CD8-positive, alpha-beta memory T cell (primary cell): ENCODE measurements at regions not wholly inside any gene's neighbourhood (a gene's known extent, or its start where the extent isn't known, plus 50 kb on each side); places are given as distances from the start of the nearest gene placed in this dataset.
"Not testable (repeated sequence)": the region's sequence is repeated elsewhere in the genome, so short reads cannot be mapped to it uniquely, and the experiment has no call there.

Experiments used
- CTCF ChIA-PET: fragments of 350-600 bp; sonication (Branson Sonifier 250); formaldehyde crosslinking; loops from one replicate; lab custom pipeline; 2021; ENCODE audit warnings: antibody characterized with exemption; lab: Charles Lee
- POLR2A ChIA-PET: fragments of 350-600 bp; sonication (Branson Sonifier 250); formaldehyde crosslinking; loops from one replicate; lab custom pipeline; 2021; ENCODE audit warnings: antibody characterized with exemption; lab: Charles Lee
- DNase-seq, 5 donors: peaks; one replicate each; pipeline versions ENCODE4 v3.0.0 to v3.0.0-alpha.2; 2020 to 2022; ENCODE audit warnings: mixed read lengths in 1 of 5
- H3K27ac ChIP-seq: one replicate; pipeline ENCODE4 v1.7.0; 2013; ENCODE audit warnings: low read depth, mild to moderate bottlenecking, low read length, moderate library complexity
- H3K27me3 ChIP-seq: 2 replicates; pipeline ENCODE4 v1.7.0; 2013; ENCODE audit warnings: low read length, mild to moderate bottlenecking; ENCODE audit not compliant: insufficient read depth, poor library complexity, severe bottlenecking
- H3K36me3 ChIP-seq: 2 replicates; pipeline ENCODE4 v1.7.0; 2013; ENCODE audit warnings: mild to moderate bottlenecking, low read length, moderate library complexity; ENCODE audit not compliant: insufficient read depth
- H3K4me1 ChIP-seq: 2 replicates; pipeline ENCODE4 v1.7.0; 2013; ENCODE audit warnings: mild to moderate bottlenecking, low read length, moderate library complexity; ENCODE audit not compliant: insufficient read depth
- H3K4me3 ChIP-seq: 2 replicates; pipeline ENCODE4 v1.7.0; 2013; ENCODE audit warnings: mild to moderate bottlenecking, low read length
- H3K9me3 ChIP-seq: 2 replicates; pipeline ENCODE4 v1.7.0; 2013; ENCODE audit warnings: mild to moderate bottlenecking, low read length
- H3K27ac Mint-ChIP-seq, 8 donors: one replicate each; pipeline ENCODE4 v1.8.0; 2020 to 2021; ENCODE audit warnings: mixed read lengths in 8 of 8, mild to moderate bottlenecking in 6 of 8, inconsistent platforms in 3 of 8, moderate library complexity in 3 of 8
- H3K27me3 Mint-ChIP-seq, 2 donors: one replicate each; pipeline ENCODE4 v1.8.0; 2020 to 2021; ENCODE audit warnings: mixed read lengths in 2 of 2, mild to moderate bottlenecking in 1 of 2, moderate library complexity in 1 of 2
- H3K36me3 Mint-ChIP-seq, 3 donors: one replicate each; pipeline ENCODE4 v1.8.0; 2020 to 2021; ENCODE audit warnings: mixed read lengths in 3 of 3, inconsistent platforms in 1 of 3, mild to moderate bottlenecking in 1 of 3
- H3K4me1 Mint-ChIP-seq, 3 donors: one replicate each; pipeline ENCODE4 v1.8.0; 2020 to 2021; ENCODE audit warnings: mixed read lengths in 3 of 3, inconsistent platforms in 1 of 3, mild to moderate bottlenecking in 1 of 3
- H3K4me3 Mint-ChIP-seq, 7 donors: one replicate each; pipeline ENCODE4 v1.8.0; 2020 to 2021; ENCODE audit warnings: mixed read lengths in 7 of 7, mild to moderate bottlenecking in 6 of 7, moderate library complexity in 4 of 7, inconsistent platforms in 2 of 7
- H3K9me3 Mint-ChIP-seq, 5 donors: one replicate each; pipeline ENCODE4 v1.8.0; 2020 to 2022; ENCODE audit warnings: mixed read lengths in 5 of 5, mild to moderate bottlenecking in 3 of 5, moderate library complexity in 2 of 5, inconsistent platforms in 1 of 5

GRCh38 chr1:30137001-30137400 lies 586.4 kb downstream of the MATN1 start:
- H3K27me3 Mint-ChIP-seq, result peaks cover 6 to 13% of the 10 kb centered on the region in 2 donors
- no peaks in the 10 kb centered on the region for H3K4me1 ChIP-seq
- no peak for DNase-seq
- H3K9me3 ChIP-seq, result no peaks in the 10 kb centered on the region
- H3K27ac Mint-ChIP-seq, result peak overlapping the region in 1 of 8 donors; percentile 54
- H3K27ac ChIP-seq, result no peak overlapping the region
- no peaks in the 10 kb centered on the region for H3K27me3 ChIP-seq
- CTCF ChIA-PET, result no interaction called here
- H3K4me3 ChIP-seq, result no peak overlapping the region
- H3K9me3 Mint-ChIP-seq, result peaks cover 0 to 5% (median 0%) of the 10 kb centered on the region in 5 donors
- POLR2A ChIA-PET, result no interaction called here
- H3K36me3 ChIP-seq, result no peaks in the 10 kb centered on the region
- no peaks in the 10 kb centered on the region for H3K4me1 Mint-ChIP-seq
- no peaks in the 10 kb centered on the region for H3K36me3 Mint-ChIP-seq
- no peak overlapping the region for H3K4me3 Mint-ChIP-seq

- Histone ChIP-seq H3K36me3 (no peaks in the 10 kb centered on the region), H3K4me1 (no peaks in the 10 kb centered on the region), H3K27ac (no peak overlapping the region), H3K9me3 (no peaks in the 10 kb centered on the region), H3K27me3 (no peaks in the 10 kb centered on the region), H3K4me3 (no peak overlapping the region)
- Mint-ChIP-seq H3K36me3 (no peaks in the 10 kb centered on the region), H3K4me1 (peaks cover 0 to under 1% (median 0%) of the 10 kb centered on the region in 3 donors), H3K27me3 (peaks cover 12 to 16% of the 10 kb centered on the region in 2 donors), H3K9me3 (peaks cover 0 to 3% (median 0%) of the 10 kb centered on the region in 5 donors), H3K4me3 (no peak overlapping the region), H3K27ac (peak overlapping the region in 1 of 8 donors; percentile 51)
- ChIA-PET POLR2A (no interaction called here), CTCF (no interaction called here)
- no peak for DNase-seq
These were observed 587.7 kb downstream of the MATN1 start for GRCh38 chr1:30135698-30136097.

GRCh38 chr1:30134466-30135217 lies 588.7 kb downstream of the MATN1 start:
- Mint-ChIP-seq H3K27me3 (peaks cover 14 to 16% of the 10 kb centered on the region in 2 donors), H3K9me3 (peaks cover 0 to 3% (median 0%) of the 10 kb centered on the region in 5 donors), H3K36me3 (no peaks in the 10 kb centered on the region), H3K4me3 (no peak overlapping the region), H3K4me1 (peaks cover 0 to 1% (median 0%) of the 10 kb centered on the region in 3 donors), H3K27ac (no peak overlapping the region)
- Histone ChIP-seq H3K27me3 (no peaks in the 10 kb centered on the region), H3K4me3 (no peak overlapping the region), H3K36me3 (no peaks in the 10 kb centered on the region), H3K9me3 (no peaks in the 10 kb centered on the region), H3K27ac (no peak overlapping the region), H3K4me1 (no peaks in the 10 kb centered on the region)
- ChIA-PET CTCF (no interaction called here), POLR2A (no interaction called here)
- no peak for DNase-seq

GRCh38 chr1:30133414-30134055 lies 589.9 kb downstream of the MATN1 start:
- Mint-ChIP-seq H3K27me3 (peaks cover 19 to 23% of the 10 kb centered on the region in 2 donors), H3K4me1 (peaks cover 0 to 1% (median 0%) of the 10 kb centered on the region in 3 donors)
- CTCF ChIA-PET, result no interaction called here

GRCh38 chr1:30132602-30133286 lies 590.6 kb downstream of the MATN1 start:
- Histone ChIP-seq H3K27ac (no peak overlapping the region), H3K27me3 (no peaks in the 10 kb centered on the region), H3K9me3 (no peaks in the 10 kb centered on the region), H3K36me3 (no peaks in the 10 kb centered on the region), H3K4me3 (no peak overlapping the region), H3K4me1 (no peaks in the 10 kb centered on the region)
- Mint-ChIP-seq H3K36me3 (no peaks in the 10 kb centered on the region), H3K27me3 (peaks cover 18 to 25% of the 10 kb centered on the region in 2 donors), H3K9me3 (peaks cover 0 to 3% (median 0%) of the 10 kb centered on the region in 5 donors), H3K4me1 (peaks cover 0 to 1% (median 0%) of the 10 kb centered on the region in 3 donors), H3K27ac (no peak overlapping the region), H3K4me3 (no peak overlapping the region)
- DNase-seq, result no peak
- ChIA-PET POLR2A (no interaction called here), CTCF (no interaction called here)

More at GRCh38 chr1:30133414-30134055, 589.9 kb downstream of the MATN1 start:
- Mint-ChIP-seq H3K27ac (no peak overlapping the region), H3K36me3 (no peaks in the 10 kb centered on the region), H3K4me3 (no peak overlapping the region), H3K9me3 (peaks cover 0 to 3% (median 0%) of the 10 kb centered on the region in 5 donors)
- POLR2A ChIA-PET, result no interaction called here
- no peak overlapping the region for H3K4me3 ChIP-seq
- no peak for DNase-seq
- no peak overlapping the region for H3K27ac ChIP-seq
- no peaks in the 10 kb centered on the region for H3K36me3 ChIP-seq
- no peaks in the 10 kb centered on the region for H3K9me3 ChIP-seq
- no peaks in the 10 kb centered on the region for H3K4me1 ChIP-seq
- no peaks in the 10 kb centered on the region for H3K27me3 ChIP-seq

DNA sequence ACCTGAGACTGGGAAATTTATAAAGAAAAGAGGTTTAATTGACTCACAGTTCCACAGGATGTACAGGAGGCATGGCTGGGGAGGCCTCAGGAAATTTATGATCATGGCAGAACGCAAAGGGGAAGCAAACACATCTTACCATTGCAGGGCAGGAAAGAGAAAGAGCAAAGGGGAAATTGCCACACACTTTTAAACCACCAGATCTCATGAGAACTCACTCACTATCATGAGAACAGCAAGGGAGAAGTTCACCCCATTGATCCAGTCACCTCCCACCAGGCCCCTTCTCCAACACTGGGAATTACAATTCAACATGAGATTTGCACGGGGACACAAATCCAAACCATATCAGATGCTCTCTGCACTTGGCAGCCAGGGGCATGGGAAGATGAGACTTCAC lies 592.8 kb downstream of the MATN1 start:
- Mint-ChIP-seq H3K27ac (peak overlapping the region in 2 of 8 donors; percentile 55 to 58), H3K27me3 (peaks cover 16 to 25% of the 10 kb centered on the region in 2 donors)
- CTCF ChIA-PET, H3K4me1 ChIP-seq, H3K4me3 Mint-ChIP-seq, H3K36me3 Mint-ChIP-seq, H3K9me3 ChIP-seq, H3K27me3 ChIP-seq, DNase-seq, H3K27ac ChIP-seq, H3K4me3 ChIP-seq, POLR2A ChIA-PET, H3K9me3 Mint-ChIP-seq, H3K36me3 ChIP-seq, H3K4me1 Mint-ChIP-seq: not testable (repeated sequence)

GRCh38 chr1:30130099-30130498 lies 593.3 kb downstream of the MATN1 start:
- peaks cover 16 to 25% of the 10 kb centered on the region in 2 donors for H3K27me3 Mint-ChIP-seq

More at GRCh38 chr1:30130099-30130498, 593.3 kb downstream of the MATN1 start:
- no peak overlapping the region for H3K4me3 Mint-ChIP-seq
- Histone ChIP-seq H3K27ac (no peak overlapping the region), H3K36me3 (no peaks in the 10 kb centered on the region), H3K27me3 (no peaks in the 10 kb centered on the region), H3K4me1 (no peaks in the 10 kb centered on the region), H3K9me3 (no peaks in the 10 kb centered on the region), H3K4me3 (no peak overlapping the region)
- peaks cover 0 to 1% (median 0%) of the 10 kb centered on the region in 3 donors for H3K4me1 Mint-ChIP-seq
- H3K27ac Mint-ChIP-seq, result no peak overlapping the region
- CTCF ChIA-PET, result no interaction called here
- DNase-seq, result no peak
- POLR2A ChIA-PET, result no interaction called here
- H3K36me3 Mint-ChIP-seq, result no peaks in the 10 kb centered on the region
- H3K9me3 Mint-ChIP-seq, result no peaks in the 10 kb centered on the region
